OCI-LY7 (cell line): ENCODE measurements at regions not wholly inside any gene's neighbourhood (a gene's known extent, or its start where the extent isn't known, plus 50 kb on each side); places are given as distances from the start of the nearest gene placed in this dataset.

Experiments
- CTCF ChIP-seq: fragments of 200-600 bp; sonication (generic); conservative IDR thresholded peaks from 2 replicates; pipeline ENCODE4 v1.5.1; 2014; ENCODE audit warnings: mild to moderate bottlenecking, antibody characterized with exemption, low read length, moderate library complexity, mixed read lengths
- EZH2phosphoT487 ChIP-seq: fragments of 200-600 bp; sonication (generic); IDR thresholded peaks from 2 replicates; pipeline ENCODE4 v1.6.1; 2018; ENCODE audit warnings: low read depth, borderline replicate concordance, mild to moderate bottlenecking, mixed run types, antibody characterized with exemption, low read length, moderate library complexity, mixed read lengths

GRCh38 chrX:22944945-22945344, 54.8 kb upstream of the DDX53 start:
- TF ChIP-seq CTCF, result no peak
- TF ChIP-seq EZH2phosphoT487, result no peak
